GM12873 (cell line): ENCODE measurements at regions not wholly inside any gene's neighbourhood (a gene's known extent, or its start where the extent isn't known, plus 50 kb on each side); places are given as distances from the start of the nearest gene placed in this dataset.

ENCODE experiments used
- CTCF ChIP-seq: IDR thresholded peaks from 2 replicates; pipeline ENCODE4 v1.5.1; 2012; ENCODE audit warnings: low read depth, mild to moderate bottlenecking, moderate library complexity, low read length, control low read depth; ENCODE audit not compliant: insufficient read depth; ENCODE audit errors: missing control alignments

- TF ChIP-seq CTCF, result no peak
These were observed 397.1 kb upstream of the KCNMB2 start for GRCh38 chr3:178139116-178139515.

- TF ChIP-seq CTCF, result no peak
These were observed 395.5 kb upstream of the KCNMB2 start for GRCh38 chr3:178140531-178141304.

GRCh38 chr3:178146406-178146831 lies 389.8 kb upstream of the KCNMB2 start:
- no peak for TF ChIP-seq CTCF

GRCh38 chr3:178147001-178147400 lies 389.2 kb upstream of the KCNMB2 start:
- no peak for TF ChIP-seq CTCF

GRCh38 chr3:178152031-178152806 lies 384.0 kb upstream of the KCNMB2 start:
- no peak for TF ChIP-seq CTCF

GRCh38 chr3:178152988-178153387 lies 383.2 kb upstream of the KCNMB2 start:
- TF ChIP-seq CTCF, result no peak

GRCh38 chr3:178155521-178155920 lies 380.7 kb upstream of the KCNMB2 start:
- TF ChIP-seq CTCF, result no peak
